K562 (cell line): ENCODE measurements at regions not wholly inside any gene's neighbourhood (a gene's known extent, or its start where the extent isn't known, plus 50 kb on each side); places are given as distances from the start of the nearest gene placed in this dataset.

Experiments used
- ATAC-seq: fragments of 200-7000 bp; cut with Tn5 transposase; 3 replicates; pipeline ENCODE4 v1.9.1; 2020; ENCODE audit warnings: moderate library complexity
- BruUV-seq: library from RNA; stranded (reverse); fragments of 400-500 nt; replicated peaks from 2 replicates; lab custom pipeline; 2021; lab: Mats Ljungman, UMichigan
- CTCF ChIA-PET: fragments of 300-600 bp; formaldehyde crosslinking; extraction: SDS; loops from one replicate; lab custom pipeline; 2021; ENCODE audit warnings: low intra/inter-chr PET ratio; lab: Yijun Ruan, JAX
- POLR2A ChIA-PET: fragments of 300-600, 350-650 bp; sonication (Branson Sonifier 250); formaldehyde crosslinking; extraction: SDS; loops from one replicate; lab custom pipeline; 2021; ENCODE audit warnings: antibody characterized with exemption, inconsistent platforms; lab: Yijun Ruan, JAX
- DNase-seq, 4 experiments: peaks; one replicate each; pipeline versions ENCODE4 v3.0.0 to v3.0.0-alpha.2; 2011 to 2018; ENCODE audit warnings: low spot score in 3 of 4, mixed read lengths in 3 of 4; ENCODE audit errors: extremely low read depth in 1 of 4
- FAIRE-seq: peaks from 2 replicates; lab custom pipeline; 2011; peaks lifted over from hg19 to GRCh38; lab: Jason Lieb, UNC
- H2AFZ ChIP-seq: 2 replicates; pipeline ENCODE4 v1.6.0; 2011; ENCODE audit warnings: low read depth, low read length, control low read depth, inconsistent platforms
- H3K27ac ChIP-seq: fragments of 200-600 bp; 3 replicates; pipeline ENCODE4 v1.8.0; 2011; ENCODE audit warnings: low read depth, mild to moderate bottlenecking, control low read depth, inconsistent platforms, low read length, moderate library complexity, mixed read lengths; ENCODE audit errors: extremely low read depth
- H3K27me3 ChIP-seq, 2 experiments: fragments of 300-600 bp in 1 of 2; 2 replicates in 1 of 2; 3 replicates in 1 of 2; pipeline versions ENCODE4 v1.6.0 to v1.8.0; 2011; ENCODE audit warnings: inconsistent platforms in 2 of 2, low read length in 2 of 2, mild to moderate bottlenecking in 1 of 2, mixed read lengths in 1 of 2, moderate library complexity in 1 of 2; ENCODE audit not compliant: control insufficient read depth in 2 of 2, insufficient read depth in 2 of 2
- H3K36me3 ChIP-seq: fragments of 300-600 bp; 3 replicates; pipeline ENCODE4 v1.8.0; 2011; ENCODE audit warnings: mild to moderate bottlenecking, low read length, inconsistent platforms; ENCODE audit not compliant: control insufficient read depth, insufficient read depth
- H3K4me1 ChIP-seq, 2 experiments: fragments of 200-600 bp in 1 of 2; replicated peaks in 1 of 2; 2 replicates in 1 of 2; 3 replicates in 1 of 2; pipeline versions ENCODE4 v1.5.1 to v1.8.0; 2011; ENCODE audit warnings: inconsistent platforms in 2 of 2, low read length in 2 of 2, mild to moderate bottlenecking in 1 of 2, mixed read lengths in 1 of 2, moderate library complexity in 1 of 2; ENCODE audit not compliant: control insufficient read depth in 2 of 2, insufficient read depth in 2 of 2
- H3K4me2 ChIP-seq: 2 replicates; pipeline ENCODE4 v1.6.1; 2011; ENCODE audit warnings: low read length, control low read depth, inconsistent platforms, mixed read lengths; ENCODE audit not compliant: insufficient read depth
- H3K4me3 ChIP-seq: fragments of 200-600 bp; sonication (generic), shearing (Covaris generic); 2 replicates; pipeline ENCODE4 v1.5.1; 2016; ENCODE audit warnings: control low read depth, inconsistent platforms
- H3K79me2 ChIP-seq: fragments of 200-600 bp; 3 replicates; pipeline ENCODE4 v1.8.0; 2011; ENCODE audit warnings: low read length, inconsistent platforms; ENCODE audit not compliant: control insufficient read depth, insufficient read depth
- H3K9ac ChIP-seq, 2 experiments: 2 replicates each; pipeline versions ENCODE4 v1.6.0 to v1.6.1; 2011; ENCODE audit warnings: low read depth in 2 of 2, low read length in 2 of 2, control low read depth in 1 of 2, inconsistent platforms in 1 of 2, mild to moderate bottlenecking in 1 of 2, mixed read lengths in 1 of 2; ENCODE audit not compliant: insufficient read depth in 1 of 2
- H3K9me1 ChIP-seq: one replicate; pipeline ENCODE4 v1.6.0; 2011; ENCODE audit warnings: inconsistent platforms, mild to moderate bottlenecking, low read length, moderate library complexity; ENCODE audit not compliant: control insufficient read depth, insufficient read depth
- H3K9me3 ChIP-seq: replicated peaks from 2 replicates; pipeline ENCODE4 v1.5.1; 2011; ENCODE audit warnings: low read depth, low read length, inconsistent platforms; ENCODE audit not compliant: control insufficient read depth, insufficient read depth
- H4K20me1 ChIP-seq: replicated peaks from 2 replicates; pipeline ENCODE4 v1.6.1; 2011; ENCODE audit warnings: low read length, inconsistent platforms, mixed read lengths; ENCODE audit not compliant: control insufficient read depth, insufficient read depth
- CBX8 ChIP-seq: fragments of 200-600 bp; sonication (generic); IDR thresholded peaks from 2 replicates; pipeline ENCODE4 v1.6.1; 2012; ENCODE audit warnings: borderline replicate concordance, mixed run types, low read depth, mild to moderate bottlenecking, moderate library complexity, mixed read lengths, low read length, control low read depth, inconsistent platforms; ENCODE audit not compliant: poor library complexity, severe bottlenecking; ENCODE audit errors: extremely low read depth
- CREB3L1 ChIP-seq: fragments of 450-650 bp; IDR thresholded peaks from 2 replicates; pipeline ENCODE4 v1.6.1; 2014; ENCODE audit warnings: low read depth, mild to moderate bottlenecking, moderate library complexity, borderline replicate concordance
- IRF9 ChIP-seq: fragments of 450-650 bp; IDR thresholded peaks from 2 replicates; pipeline ENCODE4 v1.6.1; 2016; ENCODE audit warnings: missing biosample characterization, missing genetic modification characterization
- KAT2B ChIP-seq: IDR thresholded peaks from one replicate; pipeline ENCODE4 v1.6.1; 2012; ENCODE audit warnings: low read depth, mild to moderate bottlenecking, control low read depth, inconsistent platforms, low read length, moderate library complexity
- MYC ChIP-seq, 2 experiments: fragments of 250-450 bp in 1 of 2; sonication (Bioruptor Pico) in 1 of 2; IDR thresholded peaks; 2 replicates each; pipeline versions ENCODE4 v1.5.1 to v1.6.1; 2012 to 2021; ENCODE audit warnings: low read depth in 2 of 2, borderline replicate concordance in 1 of 2, improper control_type of control experiment in 1 of 2, low read length in 1 of 2, mild to moderate bottlenecking in 1 of 2, moderate library complexity in 1 of 2
- TEAD4 ChIP-seq, 2 experiments: sonication (generic) in 1 of 2; formaldehyde crosslinking in 1 of 2; IDR thresholded peaks; 2 replicates each; pipeline versions ENCODE4 v1.6.1 to v1.8.0; 2012 to 2022; ENCODE audit warnings: borderline replicate concordance in 1 of 2, inconsistent platforms in 1 of 2, low read length in 1 of 2, mild to moderate bottlenecking in 1 of 2, missing genetic modification reagents in 1 of 2
- WGBS: fragments of 100-300 bp; shearing (Covaris generic); methylation state at CpG from one replicate; pipeline ENCODE4 v1.1.6; 2016; ENCODE audit warnings: low coverage, mixed read lengths; ENCODE audit not compliant: insufficient coverage; ENCODE audit errors: missing lambda C conversion rate; 5-methylcytosine and 5-hydroxymethylcytosine counted together
- in situ Hi-C: fragments of 300-500 bp; cut with MboI; formaldehyde crosslinking; loops from 4 replicates; pipeline ENCODE4 v1.15.0; 2018; ENCODE audit warnings: inconsistent platforms, mixed read lengths
- intact Hi-C: fragments of 100-400 bp; cut with micrococcal nuclease; formaldehyde crosslinking; loops from 2 replicates; pipeline ENCODE4 v1.14.2; 2022
- TF ChIP-seq, protein P1 (sequence below): fragments of 150-350 bp; IDR thresholded peaks from 2 replicates; pipeline ENCODE4 v1.6.1; 2014; ENCODE audit warnings: low read depth, mild to moderate bottlenecking, low read length, borderline replicate concordance

- no peaks in the 10 kb centered on the region for H4K20me1 ChIP-seq
- ATAC-seq = no peak
- ChIA-PET CTCF (no interaction called here), POLR2A (no interaction called here)
- no peaks in the 10 kb centered on the region for H3K27me3 ChIP-seq
- no peak overlapping the region for H2AFZ ChIP-seq
- no peaks in the 10 kb centered on the region for H3K9me3 ChIP-seq
- no peak for DNase-seq
- H3K36me3 ChIP-seq = no peaks in the 10 kb centered on the region
- BruUV-seq = no TSS peak
- H3K4me1 ChIP-seq = no peaks in the 10 kb centered on the region
- TF ChIP-seq TEAD4 (IDR thresholded peaks at IDR 0.05; ENCODE audit: low read length) = no peak
- no peak for TF ChIP-seq TEAD4 (CRISPR knock-in tag; IDR thresholded peaks at IDR 0.05; ENCODE audit: borderline replicate concordance)
- no peak for TF ChIP-seq MYC (IDR thresholded peaks at IDR 0.05; ENCODE audit: low read depth, low read length)
- no peak for TF ChIP-seq MYC (CRISPR knock-in tag; IDR thresholded peaks at IDR 0.05; ENCODE audit: borderline replicate concordance, low read depth)
- TF ChIP-seq, all 486 proteins: peak for 0
- Histone ChIP-seq H3K27ac (no peak overlapping the region), H3K9me1 (no peaks in the 10 kb centered on the region), H3K4me2 (no peak overlapping the region), H3K4me3 (no peak overlapping the region), H3K9ac (no peak overlapping the region), H3K79me2 (no peaks in the 10 kb centered on the region)
- WGBS = 0% methylated on average over 2 of the region's 2 CpGs
- intact Hi-C loops (no loop called here), in situ Hi-C loops (no loop called here)
- FAIRE-seq = no peak
Measured at GRCh38 chr16:63804126-63804525, 1317.7 kb downstream of the CDH11 start.

GRCh38 chr16:63789603-63790002, 1332.3 kb downstream of the CDH11 start:
- Histone ChIP-seq H3K27ac (no peak overlapping the region), H2AFZ (no peak overlapping the region), H3K4me2 (no peak overlapping the region), H3K9me3 (no peaks in the 10 kb centered on the region; the same call in 1 of the 2 replicates), H3K27me3 (no peaks in the 10 kb centered on the region), H3K4me1 (no peaks in the 10 kb centered on the region), H3K9ac (no peak overlapping the region), H3K4me3 (no peak overlapping the region), H3K36me3 (no peaks in the 10 kb centered on the region), H3K9me1 (no peaks in the 10 kb centered on the region), H3K79me2 (no peaks in the 10 kb centered on the region), H4K20me1 (no peaks in the 10 kb centered on the region)
- CTCF ChIA-PET = no interaction called here
- DNase-seq (peak in 1 of 4 experiments; percentile 11), FAIRE-seq (no peak), ATAC-seq (no peak)
- no TSS peak for BruUV-seq
- WGBS = 5% methylated on average over 2 of the region's 2 CpGs
- POLR2A ChIA-PET = no interaction called here
- in situ Hi-C loops (no loop called here), intact Hi-C loops (no loop called here)
- no peak for TF ChIP-seq KAT2B
- TF ChIP-seq CREB3L1 = no peak
- TF ChIP-seq, protein P1, sequence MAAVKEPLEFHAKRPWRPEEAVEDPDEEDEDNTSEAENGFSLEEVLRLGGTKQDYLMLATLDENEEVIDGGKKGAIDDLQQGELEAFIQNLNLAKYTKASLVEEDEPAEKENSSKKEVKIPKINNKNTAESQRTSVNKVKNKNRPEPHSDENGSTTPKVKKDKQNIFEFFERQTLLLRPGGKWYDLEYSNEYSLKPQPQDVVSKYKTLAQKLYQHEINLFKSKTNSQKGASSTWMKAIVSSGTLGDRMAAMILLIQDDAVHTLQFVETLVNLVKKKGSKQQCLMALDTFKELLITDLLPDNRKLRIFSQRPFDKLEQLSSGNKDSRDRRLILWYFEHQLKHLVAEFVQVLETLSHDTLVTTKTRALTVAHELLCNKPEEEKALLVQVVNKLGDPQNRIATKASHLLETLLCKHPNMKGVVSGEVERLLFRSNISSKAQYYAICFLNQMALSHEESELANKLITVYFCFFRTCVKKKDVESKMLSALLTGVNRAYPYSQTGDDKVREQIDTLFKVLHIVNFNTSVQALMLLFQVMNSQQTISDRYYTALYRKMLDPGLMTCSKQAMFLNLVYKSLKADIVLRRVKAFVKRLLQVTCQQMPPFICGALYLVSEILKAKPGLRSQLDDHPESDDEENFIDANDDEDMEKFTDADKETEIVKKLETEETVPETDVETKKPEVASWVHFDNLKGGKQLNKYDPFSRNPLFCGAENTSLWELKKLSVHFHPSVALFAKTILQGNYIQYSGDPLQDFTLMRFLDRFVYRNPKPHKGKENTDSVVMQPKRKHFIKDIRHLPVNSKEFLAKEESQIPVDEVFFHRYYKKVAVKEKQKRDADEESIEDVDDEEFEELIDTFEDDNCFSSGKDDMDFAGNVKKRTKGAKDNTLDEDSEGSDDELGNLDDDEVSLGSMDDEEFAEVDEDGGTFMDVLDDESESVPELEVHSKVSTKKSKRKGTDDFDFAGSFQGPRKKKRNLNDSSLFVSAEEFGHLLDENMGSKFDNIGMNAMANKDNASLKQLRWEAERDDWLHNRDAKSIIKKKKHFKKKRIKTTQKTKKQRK = no peak
- TF ChIP-seq IRF9 (tag) = no peak
- no peak for TF ChIP-seq CBX8
